Sigmoid colon (tissue), 6 donors: ENCODE measurements at regions not wholly inside any gene's neighbourhood (a gene's known extent, or its start where the extent isn't known, plus 50 kb on each side); places are given as distances from the start of the nearest gene placed in this dataset.

Experiments
- DNase-seq: peaks from one replicate; pipeline ENCODE4 v3.0.0-alpha.2; 2019
- H3K27ac ChIP-seq, 4 donors: fragments of 200-600 bp; sonication (generic); one replicate each; pipeline ENCODE4 v1.5.1; 2016 to 2019; ENCODE audit warnings: mild to moderate bottlenecking in 1 of 4
- H3K27me3 ChIP-seq, 3 donors: fragments of 200-600 bp; sonication (generic); one replicate each; pipeline ENCODE4 v1.5.1; 2019; ENCODE audit warnings: mild to moderate bottlenecking in 1 of 3
- H3K36me3 ChIP-seq, 4 donors: fragments of 200-600 bp; sonication (generic); one replicate each; pipeline ENCODE4 v1.5.1; 2016 to 2019
- H3K4me1 ChIP-seq, 4 donors: fragments of 200-600 bp; sonication (generic); one replicate each; pipeline ENCODE4 v1.5.1; 2017 to 2019
- H3K4me3 ChIP-seq, 4 donors: fragments of 200-600 bp; sonication (generic); one replicate each; pipeline ENCODE4 v1.5.1; 2017 to 2019; ENCODE audit warnings: mild to moderate bottlenecking in 2 of 4, moderate library complexity in 1 of 4
- H3K9me3 ChIP-seq, 4 donors: fragments of 200-600 bp in 3 of 4; sonication (generic) in 3 of 4; one replicate each; pipeline versions ENCODE4 v1.5.1 to v1.6.1; 2013 to 2019
- CTCF ChIP-seq, 4 experiments: fragments of 450-650 bp in 3 of 4; fragments of 200-600 bp in 1 of 4; IDR thresholded peaks; one replicate each; pipeline ENCODE4 v1.5.1; 2016 to 2019; ENCODE audit warnings: antibody characterized with exemption in 4 of 4, mild to moderate bottlenecking in 3 of 4, moderate library complexity in 2 of 4
- EP300 ChIP-seq, 4 donors: sonication (generic); formaldehyde crosslinking; IDR thresholded peaks; one replicate each; pipeline ENCODE4 v1.6.1; 2017; ENCODE audit warnings: antibody characterized with exemption in 4 of 4
- POLR2A ChIP-seq, 2 donors: fragments of 450-650 bp; IDR thresholded peaks; one replicate each; pipeline ENCODE4 v1.6.1; 2016; ENCODE audit warnings: antibody characterized with exemption in 2 of 2, mild to moderate bottlenecking in 2 of 2, moderate library complexity in 2 of 2
- POLR2AphosphoS5 ChIP-seq, 4 donors: sonication (generic); formaldehyde crosslinking; IDR thresholded peaks; one replicate each; pipeline ENCODE4 v1.6.1; 2017; ENCODE audit warnings: antibody characterized with exemption in 4 of 4
- WGBS, 2 donors: extraction: QIAGEN DNeasy Blood & Tissue Kit; methylation state at CpG; one replicate each; pipeline ENCODE4 v1.1.7; 2013; 5-methylcytosine and 5-hydroxymethylcytosine counted together
- intact Hi-C: fragments of 100-400 bp; cut with DNase I; formaldehyde crosslinking; loops from one replicate; pipeline ENCODE4 v1.15.1; 2023
- donor health status: healthy with polysubstance abuse.
- donor health status: healthy.

DNA sequence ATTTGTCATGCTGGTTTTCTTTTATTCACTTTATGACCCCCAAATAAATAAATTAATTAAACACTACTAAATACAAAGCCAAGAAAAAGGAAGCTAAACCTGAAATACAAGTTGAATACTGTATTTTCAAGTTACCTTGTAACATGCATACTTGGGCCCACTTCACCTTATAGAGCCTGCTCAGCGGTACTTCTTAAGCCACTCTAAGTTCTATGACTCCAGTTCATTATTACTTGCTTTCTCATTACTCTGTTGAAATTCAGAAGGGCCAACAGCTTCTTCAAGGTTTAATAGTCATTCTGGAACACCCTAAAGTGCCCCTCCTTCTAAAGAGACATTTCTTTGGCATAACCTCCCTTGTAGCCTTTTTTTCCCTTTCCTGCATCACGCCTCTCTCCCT is 844.5 kb downstream of the RPA4 start:
- no peak for TF ChIP-seq CTCF (IDR thresholded peaks at IDR 0.05)
- no peak for TF ChIP-seq POLR2A (IDR thresholded peaks at IDR 0.05)
- no peak for TF ChIP-seq POLR2AphosphoS5 (IDR thresholded peaks at IDR 0.05)
- no peak for TF ChIP-seq EP300 (IDR thresholded peaks at IDR 0.05)
- no peak overlapping the region for H3K4me3 ChIP-seq
- 92 to 94% methylated on average over 2 of the region's 2 CpGs for WGBS, 2 donors
- no peaks in the 10 kb centered on the region for H3K9me3 ChIP-seq
- no peaks in the 10 kb centered on the region for H3K36me3 ChIP-seq
- DNase-seq, result no peak
- H3K4me1 ChIP-seq, result no peaks in the 10 kb centered on the region
- H3K27me3 ChIP-seq, result no peaks in the 10 kb centered on the region
- no peak overlapping the region for H3K27ac ChIP-seq
- intact Hi-C loops, result no loop called here

DNA sequence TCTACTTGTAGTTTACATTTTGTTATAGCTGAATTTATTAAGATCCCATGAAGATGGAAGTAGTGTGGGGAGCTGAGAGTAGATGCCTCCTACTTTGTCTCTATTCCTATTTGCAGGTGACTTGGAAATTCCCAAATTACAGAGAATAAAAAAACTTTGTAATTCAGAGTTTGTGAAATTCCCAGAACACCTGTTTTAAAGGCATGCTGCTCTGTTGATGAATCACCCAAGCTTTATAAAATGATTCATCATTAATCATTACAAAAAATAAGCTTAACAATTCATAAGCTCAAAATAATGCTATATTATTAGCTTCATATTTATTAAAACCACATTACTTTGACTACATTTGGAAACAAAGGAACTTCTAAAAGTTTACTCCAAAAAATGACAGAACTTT is 856.3 kb downstream of the RPA4 start:
- no peak overlapping the region for H3K27ac ChIP-seq
- H3K4me3 ChIP-seq, result no peak overlapping the region
- H3K27me3 ChIP-seq, result no peaks in the 10 kb centered on the region
- H3K9me3 ChIP-seq, result no peaks in the 10 kb centered on the region
- intact Hi-C loops, result no loop called here
- no peaks in the 10 kb centered on the region for H3K4me1 ChIP-seq
- no peak for TF ChIP-seq POLR2AphosphoS5 (IDR thresholded peaks at IDR 0.05)
- no peak for TF ChIP-seq POLR2A (IDR thresholded peaks at IDR 0.05)
- TF ChIP-seq EP300 (IDR thresholded peaks at IDR 0.05), result no peak
- no peak for TF ChIP-seq CTCF (IDR thresholded peaks at IDR 0.05)
- no peaks in the 10 kb centered on the region for H3K36me3 ChIP-seq
- no peak for DNase-seq

DNA sequence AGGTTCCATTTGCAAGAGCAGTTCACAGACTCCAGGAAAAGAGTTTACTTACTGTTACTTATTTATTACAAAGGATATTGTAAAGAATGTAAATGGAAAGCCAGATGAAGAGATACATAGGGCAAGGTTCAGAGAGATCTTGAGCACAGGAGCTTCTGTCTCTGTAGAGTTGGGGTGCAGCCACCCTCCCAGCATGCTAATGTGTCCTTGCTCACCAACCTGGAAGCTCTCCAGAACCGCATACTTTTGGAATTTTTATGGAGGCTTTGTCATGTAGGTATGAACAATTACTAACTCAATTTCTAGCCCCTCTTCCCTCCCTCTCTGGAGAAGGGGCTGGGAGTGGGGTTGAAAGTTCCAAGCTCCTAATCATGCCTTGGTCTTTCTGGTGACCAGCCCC is 857.2 kb downstream of the RPA4 start:
- no peak for DNase-seq
- Histone ChIP-seq H3K4me1 (no peaks in the 10 kb centered on the region), H3K4me3 (no peak overlapping the region), H3K27me3 (no peaks in the 10 kb centered on the region), H3K27ac (no peak overlapping the region), H3K36me3 (no peaks in the 10 kb centered on the region), H3K9me3 (no peaks in the 10 kb centered on the region)
- 12 to 33% methylated on average over 1 of the region's 1 CpG for WGBS, 2 donors
- TF ChIP-seq POLR2A (IDR thresholded peaks at IDR 0.05) (no peak), EP300 (IDR thresholded peaks at IDR 0.05) (no peak), CTCF (IDR thresholded peaks at IDR 0.05) (no peak), POLR2AphosphoS5 (IDR thresholded peaks at IDR 0.05) (no peak)
- intact Hi-C loops, result no loop called here

DNA sequence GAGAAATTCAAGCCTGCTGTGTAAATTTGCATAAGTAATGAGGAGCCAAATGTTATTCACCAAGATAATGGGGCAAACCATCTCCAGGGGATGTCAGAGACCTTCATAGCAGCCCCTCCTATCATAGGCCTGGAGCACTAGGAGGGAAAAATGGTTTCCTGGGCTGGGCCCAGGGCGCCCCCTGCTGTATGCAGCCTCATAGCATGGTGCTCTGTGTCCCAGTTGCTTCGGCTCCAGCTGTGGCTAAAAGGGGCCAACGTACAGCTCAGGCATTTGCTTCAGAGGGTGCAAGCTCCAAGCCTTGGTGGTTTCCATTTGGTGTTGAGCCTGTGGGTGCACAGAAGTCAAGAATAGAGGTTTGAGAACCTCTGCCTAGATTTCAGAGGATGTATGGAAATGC is 859.3 kb downstream of the RPA4 start:
- TF ChIP-seq POLR2AphosphoS5 (IDR thresholded peaks at IDR 0.05) (no peak), CTCF (IDR thresholded peaks at IDR 0.05) (no peak), EP300 (IDR thresholded peaks at IDR 0.05) (no peak), POLR2A (IDR thresholded peaks at IDR 0.05) (no peak)
- Histone ChIP-seq H3K4me1 (no peaks in the 10 kb centered on the region), H3K27ac (no peak overlapping the region), H3K27me3 (no peaks in the 10 kb centered on the region), H3K4me3 (no peak overlapping the region), H3K36me3 (no peaks in the 10 kb centered on the region), H3K9me3 (no peaks in the 10 kb centered on the region)
- intact Hi-C loops, result no loop called here
- 85 to 88% methylated on average over 3 of the region's 3 CpGs for WGBS, 2 donors
- no peak for DNase-seq

- Histone ChIP-seq H3K27me3 (no peaks in the 10 kb centered on the region), H3K4me3 (no peak overlapping the region), H3K27ac (no peak overlapping the region), H3K36me3 (no peaks in the 10 kb centered on the region), H3K9me3 (no peaks in the 10 kb centered on the region), H3K4me1 (no peaks in the 10 kb centered on the region)
- intact Hi-C loops, result no loop called here
- no peak for DNase-seq
- WGBS, 2 donors, result 70 to 78% methylated on average over 7 of the region's 7 CpGs
- TF ChIP-seq POLR2AphosphoS5 (IDR thresholded peaks at IDR 0.05) (no peak), EP300 (IDR thresholded peaks at IDR 0.05) (no peak), CTCF (IDR thresholded peaks at IDR 0.05) (no peak), POLR2A (IDR thresholded peaks at IDR 0.05) (no peak)
These were observed 863.6 kb downstream of the RPA4 start for GRCh38 chrX:97747346-97747745.
